ENCODE measurements at regions not wholly inside any gene's neighbourhood (a gene's known extent, or its start where the extent isn't known, plus 50 kb on each side); places are given as distances from the start of the nearest gene placed in this dataset.

DNA sequence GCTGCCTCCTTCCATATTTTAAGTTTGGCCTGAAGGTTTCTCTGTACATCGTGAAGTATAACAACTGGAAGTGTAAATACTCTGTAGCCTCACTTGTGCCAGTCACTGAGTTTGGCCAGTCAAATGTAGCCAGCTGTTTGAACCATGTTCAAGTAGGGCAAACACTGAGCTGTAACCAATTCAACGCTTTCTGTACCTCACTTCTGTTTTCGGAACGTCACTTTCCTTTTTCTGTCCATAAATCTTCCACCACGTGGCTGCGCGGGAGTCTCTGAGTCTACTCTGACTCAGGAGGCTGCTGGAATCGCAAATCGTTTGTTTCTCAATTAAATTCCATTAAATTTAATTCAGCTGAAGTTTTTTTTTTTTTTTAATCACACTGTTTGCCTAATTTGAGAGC, 88.8 kb upstream of the RARB start:
- TF ChIP-seq, protein P1, sequence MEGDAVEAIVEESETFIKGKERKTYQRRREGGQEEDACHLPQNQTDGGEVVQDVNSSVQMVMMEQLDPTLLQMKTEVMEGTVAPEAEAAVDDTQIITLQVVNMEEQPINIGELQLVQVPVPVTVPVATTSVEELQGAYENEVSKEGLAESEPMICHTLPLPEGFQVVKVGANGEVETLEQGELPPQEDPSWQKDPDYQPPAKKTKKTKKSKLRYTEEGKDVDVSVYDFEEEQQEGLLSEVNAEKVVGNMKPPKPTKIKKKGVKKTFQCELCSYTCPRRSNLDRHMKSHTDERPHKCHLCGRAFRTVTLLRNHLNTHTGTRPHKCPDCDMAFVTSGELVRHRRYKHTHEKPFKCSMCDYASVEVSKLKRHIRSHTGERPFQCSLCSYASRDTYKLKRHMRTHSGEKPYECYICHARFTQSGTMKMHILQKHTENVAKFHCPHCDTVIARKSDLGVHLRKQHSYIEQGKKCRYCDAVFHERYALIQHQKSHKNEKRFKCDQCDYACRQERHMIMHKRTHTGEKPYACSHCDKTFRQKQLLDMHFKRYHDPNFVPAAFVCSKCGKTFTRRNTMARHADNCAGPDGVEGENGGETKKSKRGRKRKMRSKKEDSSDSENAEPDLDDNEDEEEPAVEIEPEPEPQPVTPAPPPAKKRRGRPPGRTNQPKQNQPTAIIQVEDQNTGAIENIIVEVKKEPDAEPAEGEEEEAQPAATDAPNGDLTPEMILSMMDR (IDR thresholded peaks at IDR 0.05; ENCODE audit: extremely low read depth, insufficient read depth, missing control alignments): no peak
- DNase-seq (ENCODE audit: low spot score): no peak
- in situ Hi-C loops (cut with MboI; ENCODE audit: low pct_unique_long_range_greater_than_20kb, low sequenced_read_pairs, unreplicated experiment): no loop called here

DNA sequence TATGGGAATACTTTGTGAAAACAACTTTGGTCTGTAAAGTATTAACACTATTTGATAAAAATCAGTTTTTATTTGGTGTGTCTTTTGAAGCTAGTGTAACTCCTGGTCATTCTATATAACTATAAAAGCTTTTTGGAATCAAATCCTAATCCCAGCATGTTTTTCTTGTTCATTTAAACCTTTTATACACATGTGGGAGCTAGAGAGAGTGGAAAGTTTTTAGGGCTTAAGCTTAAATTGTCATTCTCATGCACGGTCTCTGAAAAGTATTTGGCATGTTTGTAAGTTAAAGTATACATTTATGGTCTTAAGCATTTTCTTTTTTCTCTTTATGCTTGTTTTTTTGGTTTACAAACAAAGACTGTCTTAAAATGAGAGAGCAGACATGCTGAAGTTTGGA, 83.4 kb upstream of the RARB start:
- TF ChIP-seq, protein P1 (IDR thresholded peaks at IDR 0.05; ENCODE audit: extremely low read depth, insufficient read depth, missing control alignments): no peak
- DNase-seq (ENCODE audit: low spot score): no peak
- in situ Hi-C loops (cut with MboI; ENCODE audit: low pct_unique_long_range_greater_than_20kb, low sequenced_read_pairs, unreplicated experiment): no loop called here

DNA sequence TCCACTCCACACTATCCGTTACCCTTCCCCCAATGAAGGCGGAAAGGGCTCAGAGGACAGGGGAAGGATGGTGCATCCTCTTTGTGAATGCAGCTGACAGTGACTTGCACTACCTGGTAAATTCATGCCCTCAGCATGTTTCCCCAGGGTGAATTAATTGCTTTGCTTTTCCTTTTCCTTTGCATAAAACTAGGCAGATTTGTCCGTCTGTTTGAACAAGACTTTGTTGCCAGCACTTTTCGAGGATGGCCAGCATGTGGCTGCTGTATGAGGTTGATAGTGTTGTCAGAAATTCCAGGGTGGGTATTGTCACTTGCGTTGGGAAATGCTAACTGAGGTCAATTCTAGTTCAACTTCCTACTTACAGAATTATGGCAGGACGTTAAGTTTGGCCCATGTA, 79.0 kb upstream of the RARB start:
- in situ Hi-C loops (cut with MboI; ENCODE audit: low pct_unique_long_range_greater_than_20kb, low sequenced_read_pairs, unreplicated experiment): no loop called here
- TF ChIP-seq, protein P1 (IDR thresholded peaks at IDR 0.05; ENCODE audit: extremely low read depth, insufficient read depth, missing control alignments): no peak
- no peak for DNase-seq (ENCODE audit: low spot score)

DNA sequence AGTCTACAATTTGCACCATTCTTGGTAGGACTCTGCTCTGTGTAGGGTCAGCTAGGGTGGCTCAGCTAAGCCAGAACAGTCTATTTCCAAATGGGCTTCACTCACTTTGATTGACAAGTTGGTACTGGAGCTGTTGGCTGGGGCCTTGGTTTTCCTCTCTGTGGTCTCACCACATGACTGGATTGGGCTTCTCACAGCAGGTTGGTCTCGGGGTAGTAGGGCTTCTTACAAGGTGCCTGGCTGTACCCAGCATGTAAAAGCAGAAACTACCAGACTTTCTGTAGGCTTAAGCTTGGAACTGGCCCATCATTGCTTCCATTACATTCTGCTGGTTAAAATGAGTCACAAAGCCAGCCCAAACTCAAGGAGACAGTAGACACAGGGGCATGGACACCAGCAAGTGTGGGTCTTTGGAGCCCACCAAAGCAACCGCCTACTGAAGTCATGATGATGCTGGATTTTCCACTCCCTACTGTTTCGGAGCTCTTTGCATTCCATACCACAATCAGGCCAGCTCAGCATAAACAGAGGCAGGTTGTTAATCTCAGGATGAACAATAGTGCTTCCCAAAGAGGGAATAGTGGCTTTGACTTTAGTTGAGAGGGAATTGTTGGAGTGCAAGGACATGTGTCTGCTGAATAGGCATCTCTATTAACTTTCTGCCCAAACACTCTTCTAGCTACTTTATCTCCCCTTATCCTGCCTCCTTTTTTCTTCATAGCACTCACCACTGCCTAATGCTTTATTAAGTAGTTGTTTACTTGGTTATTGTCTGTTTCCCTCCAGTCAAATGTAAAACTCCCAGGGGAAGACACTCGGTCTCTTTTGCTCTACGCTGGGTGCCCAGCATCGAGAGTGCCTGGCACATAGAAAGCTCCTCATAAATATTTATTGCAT, 78.0 kb upstream of the RARB start:
- DNase-seq (ENCODE audit: low spot score): no peak
- in situ Hi-C loops (cut with MboI; ENCODE audit: low pct_unique_long_range_greater_than_20kb, low sequenced_read_pairs, unreplicated experiment): no loop called here
- TF ChIP-seq, protein P1 (IDR thresholded peaks at IDR 0.05; ENCODE audit: extremely low read depth, insufficient read depth, missing control alignments): no peak

DNA sequence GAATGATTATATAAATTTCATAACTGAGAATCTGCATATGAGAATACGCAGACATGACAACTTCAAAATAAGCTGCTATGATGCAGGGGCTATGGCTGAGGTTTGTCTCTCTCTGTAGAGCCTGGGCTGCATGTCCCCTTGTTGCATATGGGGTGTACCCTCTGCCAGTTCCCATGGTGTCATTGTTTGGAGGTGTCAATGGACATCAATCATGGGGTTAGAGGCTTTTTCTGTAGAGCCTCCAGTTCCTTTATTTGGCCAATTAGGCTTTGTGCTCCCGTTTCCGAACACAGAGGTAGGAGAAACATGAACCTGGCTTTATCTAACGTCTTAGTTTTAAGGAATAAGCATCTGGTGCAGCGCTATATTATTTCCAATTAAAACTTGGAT, 77.3 kb upstream of the RARB start:
- in situ Hi-C loops (cut with MboI; ENCODE audit: low pct_unique_long_range_greater_than_20kb, low sequenced_read_pairs, unreplicated experiment): no loop called here
- no peak for DNase-seq (ENCODE audit: low spot score)
- TF ChIP-seq, protein P1 (IDR thresholded peaks at IDR 0.05; ENCODE audit: extremely low read depth, insufficient read depth, missing control alignments): no peak

DNA sequence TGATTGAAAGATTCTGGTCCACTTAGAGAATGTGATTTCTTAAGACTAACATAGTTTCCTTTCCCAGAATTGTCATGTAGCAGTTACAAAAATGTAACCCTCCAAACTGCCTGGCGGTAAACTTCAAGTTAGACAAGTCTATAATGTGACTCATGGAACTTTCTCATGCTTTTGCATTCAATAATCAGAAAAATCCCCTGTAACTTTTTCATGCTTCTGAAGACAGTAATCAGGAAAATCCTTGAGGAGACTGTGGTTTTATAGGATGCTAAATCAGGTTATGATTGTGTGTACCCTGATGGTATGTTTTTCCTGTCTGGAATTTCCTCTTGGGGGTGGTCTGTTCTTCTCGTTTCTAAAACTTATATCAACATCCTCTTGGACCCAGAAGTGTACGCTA, 74.0 kb upstream of the RARB start:
- in situ Hi-C loops (cut with MboI; ENCODE audit: low pct_unique_long_range_greater_than_20kb, low sequenced_read_pairs, unreplicated experiment): no loop called here

More for the DNA sequence above, 74.0 kb upstream of the RARB start:
- no peak for DNase-seq (ENCODE audit: low spot score)
- TF ChIP-seq, protein P1 (IDR thresholded peaks at IDR 0.05; ENCODE audit: extremely low read depth, insufficient read depth, missing control alignments): no peak

Measured in GM13977 (cell line).